SU-DHL-6 (cell line): ENCODE measurements at regions not wholly inside any gene's neighbourhood (a gene's known extent, or its start where the extent isn't known, plus 50 kb on each side); places are given as distances from the start of the nearest gene placed in this dataset.

Source experiments
- CTCF ChIP-seq: fragments of 200-600 bp; sonication (generic); IDR thresholded peaks from one replicate; pipeline ENCODE4 v1.5.1; 2017; ENCODE audit warnings: antibody characterized with exemption, mild to moderate bottlenecking, low read length, moderate library complexity; ENCODE audit not compliant: insufficient read depth, poor library complexity, severe bottlenecking
- EZH2phosphoT487 ChIP-seq: fragments of 200-600 bp; sonication (generic), shearing (Covaris generic); conservative IDR thresholded peaks from 2 replicates; pipeline ENCODE4 v1.6.1; 2018; ENCODE audit warnings: mild to moderate bottlenecking, antibody characterized with exemption, low read length, moderate library complexity, mixed read lengths

- TF ChIP-seq CTCF (no peak), EZH2phosphoT487 (no peak)
Observed at GRCh38 chr12:63496654-63497053, 171.6 kb downstream of the DPY19L2 start.
